NCI-H526 treated with DMSO at 0.1 percent for 48 hours (cell line): ENCODE measurements at regions not wholly inside any gene's neighbourhood (a gene's known extent, or its start where the extent isn't known, plus 50 kb on each side); places are given as distances from the start of the nearest gene placed in this dataset.
"Not testable (repeated sequence)": the region's sequence is repeated elsewhere in the genome, so short reads cannot be mapped to it uniquely, and the experiment has no call there.

ENCODE experiments used
- DNase-seq: peaks from one replicate; lab custom pipeline; 2025; lab: John Stamatoyannopoulos, UW

DNA sequence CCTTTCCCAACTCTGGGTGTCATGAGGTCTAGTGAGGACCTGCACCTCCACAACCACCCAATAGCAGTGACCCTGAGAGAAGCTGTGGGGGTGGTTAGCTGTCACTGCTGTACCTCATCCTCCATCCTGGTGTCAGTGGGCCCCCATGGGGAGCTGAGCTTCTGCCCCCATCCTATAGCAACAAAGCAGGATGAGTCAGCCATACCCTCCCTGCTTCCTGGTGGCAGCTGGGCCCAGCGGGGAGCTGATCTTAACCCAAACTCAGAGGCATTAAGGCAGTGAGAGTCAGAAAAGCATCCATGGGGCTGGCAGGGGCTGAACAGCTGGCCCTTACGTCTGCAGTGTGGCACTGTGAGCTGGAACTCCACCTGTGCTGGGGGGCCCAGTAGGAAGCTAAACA, 247.8 kb upstream of the HDAC4 start:
- DNase-seq = no peak

- no peak for DNase-seq
These were observed 246.4 kb upstream of the HDAC4 start for GRCh38 chr2:239647052-239647819.

DNA sequence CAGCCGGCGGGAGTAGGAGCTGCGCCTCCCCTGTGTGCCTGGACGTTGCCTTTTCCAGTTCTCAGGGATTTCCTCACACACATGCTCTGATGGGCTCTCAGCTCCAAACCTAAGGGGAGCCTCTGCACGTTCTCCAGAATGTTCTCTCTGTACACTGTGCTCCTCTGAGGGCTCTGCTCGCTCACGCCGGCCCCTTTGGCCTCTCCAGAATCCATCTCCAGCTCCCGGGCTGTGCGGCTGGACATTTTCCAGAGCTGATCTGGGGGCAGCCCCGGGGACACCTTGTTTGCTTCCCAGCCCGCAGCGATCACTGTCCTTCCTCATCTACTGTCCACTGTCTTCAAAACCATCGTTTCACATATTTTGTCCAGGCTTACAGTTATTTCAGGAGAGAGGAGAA, 245.4 kb upstream of the HDAC4 start:
- DNase-seq = no peak

DNA sequence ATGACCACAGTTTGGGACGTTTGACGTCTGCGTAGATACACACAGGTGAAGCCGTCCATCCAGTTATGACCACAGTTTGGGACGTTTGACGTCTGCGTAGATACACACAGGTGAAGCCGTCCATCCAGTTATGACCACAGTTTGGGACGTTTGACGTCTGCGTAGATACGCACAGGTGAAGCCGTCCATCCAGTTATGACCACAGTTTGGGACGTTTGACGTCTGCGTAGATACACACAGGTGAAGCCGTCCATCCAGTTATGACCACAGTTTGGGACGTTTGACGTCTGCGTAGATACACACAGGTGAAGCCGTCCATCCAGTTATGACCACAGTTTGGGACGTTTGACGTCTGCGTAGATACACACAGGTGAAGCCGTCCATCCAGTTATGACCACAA, 243.8 kb upstream of the HDAC4 start:
- DNase-seq = not testable (repeated sequence)

- DNase-seq = no peak
These were observed 243.2 kb upstream of the HDAC4 start for GRCh38 chr2:239644011-239644410.

- no peak for DNase-seq
These were observed 241.7 kb upstream of the HDAC4 start for GRCh38 chr2:239642406-239643004.

GRCh38 chr2:239641904-239642303, 241.1 kb upstream of the HDAC4 start:
- not testable (repeated sequence) for DNase-seq

DNA sequence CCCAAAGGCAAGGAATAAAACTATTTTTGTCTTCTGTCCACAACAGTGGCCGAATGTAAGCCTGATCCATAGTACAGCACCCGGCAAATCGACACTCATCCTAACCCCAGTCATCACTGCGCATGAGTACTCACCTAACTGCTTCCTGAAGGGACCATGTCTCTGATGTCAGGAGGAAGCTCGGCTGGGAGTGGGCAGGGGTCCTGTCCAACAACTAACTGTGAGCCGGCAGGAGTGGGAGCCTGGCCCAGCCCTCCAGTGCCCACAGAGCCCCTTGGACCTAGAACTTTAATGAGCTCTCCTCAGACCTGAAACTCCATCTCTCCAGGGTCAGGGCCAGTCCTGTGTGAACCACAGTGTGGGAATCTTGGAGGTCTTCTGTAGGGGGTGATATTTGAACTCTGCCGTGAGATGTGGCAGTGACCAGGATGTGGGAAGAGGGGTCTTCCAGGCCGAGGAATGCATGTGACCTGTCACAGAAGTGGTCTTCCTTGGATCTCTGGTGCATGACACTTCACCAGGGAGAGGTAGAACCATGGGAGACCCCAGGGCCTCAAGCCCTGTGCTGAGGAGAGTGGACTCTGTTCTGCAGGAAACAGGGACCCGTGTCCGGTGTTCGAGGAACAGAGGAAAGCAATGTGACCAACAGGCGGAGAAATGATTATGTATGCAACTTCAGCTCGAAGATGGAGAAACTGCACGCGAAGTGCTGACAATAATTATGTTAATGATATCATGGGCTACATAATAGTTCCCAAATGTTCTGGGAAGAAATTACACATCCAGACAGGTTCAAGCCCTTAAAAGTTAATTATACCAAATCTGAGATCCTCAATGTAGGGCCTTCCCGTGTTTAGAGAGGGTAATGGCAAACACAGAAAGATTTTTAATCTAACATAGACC, 240.1 kb upstream of the HDAC4 start:
- no peak for DNase-seq

GRCh38 chr2:239640210-239640609, 239.4 kb upstream of the HDAC4 start:
- no peak for DNase-seq

DNA sequence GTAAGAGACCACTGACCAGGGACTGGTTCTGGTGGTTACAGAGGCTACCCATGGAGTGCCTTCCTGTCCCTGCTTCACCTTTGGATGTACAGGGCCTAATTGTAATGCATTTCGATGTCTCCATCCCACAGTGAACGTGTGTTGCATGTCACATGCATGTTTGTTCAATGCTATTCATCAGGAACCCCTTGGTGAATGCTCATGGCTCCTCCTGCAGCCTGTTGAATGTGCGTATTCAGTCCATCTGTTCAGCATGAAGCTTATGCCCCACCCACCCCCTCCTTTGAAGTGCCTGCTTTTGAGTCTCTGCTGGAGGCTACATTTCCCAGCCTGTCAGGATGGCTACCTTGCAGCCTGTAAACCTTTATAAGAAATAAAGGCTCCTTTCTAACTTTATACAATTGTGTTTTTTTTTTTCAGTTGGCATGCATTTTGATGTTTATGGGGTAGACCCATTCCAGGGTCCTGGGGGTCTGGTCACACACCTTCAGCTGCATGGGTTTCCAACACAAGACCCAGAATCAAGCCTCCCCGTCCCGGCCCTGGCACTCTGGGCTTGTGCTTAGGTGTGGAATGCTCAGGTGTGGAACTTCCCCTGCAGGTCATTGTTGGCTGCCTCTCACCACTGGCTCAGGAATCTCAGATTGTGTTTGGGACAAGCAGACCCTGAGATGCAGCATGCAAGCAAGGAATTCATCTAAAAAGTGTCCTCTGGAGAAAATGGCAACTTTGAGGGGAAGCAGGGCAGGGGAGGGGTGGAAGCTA, 238.8 kb upstream of the HDAC4 start:
- DNase-seq = no peak

- DNase-seq = no peak
These were observed 237.6 kb upstream of the HDAC4 start for GRCh38 chr2:239638376-239638775.

- no peak for DNase-seq
These were observed 236.0 kb upstream of the HDAC4 start for GRCh38 chr2:239636808-239637207.

- DNase-seq = no peak
These were observed 233.9 kb upstream of the HDAC4 start for GRCh38 chr2:239634769-239635168.

- DNase-seq = no peak
These were observed 229.9 kb upstream of the HDAC4 start for GRCh38 chr2:239630618-239631286.

GRCh38 chr2:239629926-239630617, 229.3 kb upstream of the HDAC4 start:
- no peak for DNase-seq

DNA sequence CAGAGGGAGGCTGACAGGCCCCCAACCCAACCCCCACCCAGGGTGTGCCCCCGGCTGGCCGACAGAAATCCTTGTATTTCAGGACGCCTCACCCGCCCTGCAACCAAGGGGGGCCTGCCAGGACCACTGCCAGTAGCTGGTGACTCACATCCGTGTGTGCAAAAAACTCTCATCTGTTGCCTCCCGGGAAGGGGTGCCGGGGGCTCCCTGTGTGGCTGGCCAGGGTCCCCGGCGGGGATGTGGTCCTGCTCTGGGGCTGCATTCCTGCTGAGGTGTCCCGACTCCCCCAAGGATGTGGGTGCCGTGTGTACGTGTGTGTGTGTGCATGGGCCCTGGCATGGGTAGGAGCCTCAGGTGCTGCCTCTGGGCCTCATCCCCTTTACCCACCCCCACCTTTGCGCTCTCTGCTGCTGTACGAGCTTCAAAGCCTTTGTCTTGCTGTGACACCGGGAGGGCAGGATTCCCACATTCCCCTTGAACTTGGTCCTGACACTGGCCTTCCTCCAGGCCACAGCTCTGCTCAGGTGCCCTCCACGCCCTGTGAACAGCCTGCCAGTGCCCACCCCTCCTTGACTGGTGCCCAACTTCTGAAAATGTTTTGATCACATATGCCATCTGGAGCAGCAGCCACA, 226.3 kb upstream of the HDAC4 start:
- DNase-seq = no peak

DNA sequence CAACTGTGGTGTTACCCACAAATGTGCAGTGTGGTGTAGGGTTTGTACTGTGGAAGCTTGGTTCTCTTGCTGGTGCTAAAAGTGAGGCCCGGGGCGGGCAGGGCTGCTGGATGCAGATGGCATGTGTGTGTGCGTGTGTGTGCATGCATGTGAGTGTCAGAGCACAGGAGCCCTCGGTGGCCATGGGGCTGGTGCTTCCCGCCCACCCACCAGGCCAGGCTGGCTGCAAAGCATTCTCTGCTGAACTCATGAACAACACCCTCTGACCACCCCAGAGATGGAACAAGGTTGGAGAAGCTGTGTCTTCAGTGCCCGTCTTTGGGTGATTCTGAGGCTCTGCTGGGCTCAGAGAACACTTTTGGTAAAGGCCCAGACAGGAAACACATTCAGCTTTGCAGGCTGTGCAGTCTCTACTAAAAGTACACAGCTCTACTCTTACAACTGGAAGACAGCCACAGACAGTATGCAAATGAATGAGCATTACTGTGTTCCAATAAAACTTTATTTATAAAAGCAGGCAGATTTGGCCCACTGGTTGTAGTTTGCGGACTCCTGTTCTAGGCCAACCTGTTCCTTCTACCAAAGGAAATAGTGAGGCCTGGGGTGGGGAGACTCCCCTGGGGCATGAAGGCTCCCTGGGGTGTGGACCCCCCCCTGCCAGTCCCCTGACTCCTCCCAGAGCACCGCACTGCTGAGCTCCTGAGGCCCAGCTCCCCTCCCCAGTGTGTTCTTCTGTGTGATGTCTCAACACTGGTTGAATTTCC, 225.3 kb upstream of the HDAC4 start:
- DNase-seq = no peak

GRCh38 chr2:239625156-239625845, 224.5 kb upstream of the HDAC4 start:
- no peak for DNase-seq

GRCh38 chr2:239621611-239622010, 220.8 kb upstream of the HDAC4 start:
- DNase-seq = no peak
